Astrocyte of the cerebellum (primary cell): ENCODE measurements at regions not wholly inside any gene's neighbourhood (a gene's known extent, or its start where the extent isn't known, plus 50 kb on each side); places are given as distances from the start of the nearest gene placed in this dataset.

ENCODE experiments used
- DNase-seq: peaks from one replicate; pipeline ENCODE4 v3.0.0-alpha.2; 2011; ENCODE audit warnings: low read depth
- H3K4me3 ChIP-seq: 2 replicates; pipeline ENCODE4 v1.5.1; 2011; ENCODE audit warnings: mild to moderate bottlenecking, low read depth, low read length, moderate library complexity
- in situ Hi-C: cut with HindIII; loops from 2 replicates; pipeline ENCODE4 v1.10.0; 2017; ENCODE audit warnings: low sequenced_read_pairs
- TF ChIP-seq, protein P1 (sequence below): IDR thresholded peaks from 2 replicates; pipeline ENCODE4 v1.5.1; 2012; ENCODE audit warnings: low read length, low read depth, moderate library complexity, mild to moderate bottlenecking; ENCODE audit errors: missing control alignments

DNA sequence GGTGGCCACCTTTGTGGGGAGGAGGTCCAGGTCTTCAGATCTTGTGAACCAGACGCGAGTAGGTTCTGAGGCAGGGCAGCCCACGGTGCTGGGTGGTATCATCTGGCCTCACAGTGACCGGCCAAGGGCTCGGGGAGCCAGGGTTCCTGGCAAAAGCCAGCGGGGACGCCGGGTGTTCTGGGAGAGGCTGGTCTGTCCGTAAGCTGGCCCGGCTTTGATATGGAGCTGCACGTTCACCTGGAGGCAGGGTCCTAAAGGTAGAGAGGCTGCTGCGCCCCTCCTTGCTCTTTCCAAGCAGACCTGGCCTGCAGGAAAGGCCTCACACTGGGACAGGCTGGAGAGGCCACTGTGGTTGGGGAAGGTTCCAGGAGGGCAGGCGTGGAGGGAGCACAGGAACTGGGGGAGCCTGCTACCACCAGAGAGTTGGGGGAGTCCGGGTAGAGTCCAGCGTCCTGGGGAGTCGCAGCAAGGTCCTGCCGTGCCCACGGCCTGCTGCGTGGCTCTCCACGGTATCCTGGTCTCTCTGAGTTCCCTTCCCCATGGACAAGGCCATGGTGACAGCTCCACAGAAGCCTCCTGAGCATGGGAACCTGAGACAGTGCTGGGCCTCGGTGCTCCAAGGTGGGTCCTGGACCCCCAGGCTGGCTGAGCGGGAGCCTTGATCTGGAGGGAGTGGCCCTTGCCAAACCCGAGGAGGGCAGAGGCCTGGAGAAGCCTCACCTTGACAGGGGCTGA lies 452.4 kb upstream of the B3GAT1 start:
- TF ChIP-seq, protein P1, sequence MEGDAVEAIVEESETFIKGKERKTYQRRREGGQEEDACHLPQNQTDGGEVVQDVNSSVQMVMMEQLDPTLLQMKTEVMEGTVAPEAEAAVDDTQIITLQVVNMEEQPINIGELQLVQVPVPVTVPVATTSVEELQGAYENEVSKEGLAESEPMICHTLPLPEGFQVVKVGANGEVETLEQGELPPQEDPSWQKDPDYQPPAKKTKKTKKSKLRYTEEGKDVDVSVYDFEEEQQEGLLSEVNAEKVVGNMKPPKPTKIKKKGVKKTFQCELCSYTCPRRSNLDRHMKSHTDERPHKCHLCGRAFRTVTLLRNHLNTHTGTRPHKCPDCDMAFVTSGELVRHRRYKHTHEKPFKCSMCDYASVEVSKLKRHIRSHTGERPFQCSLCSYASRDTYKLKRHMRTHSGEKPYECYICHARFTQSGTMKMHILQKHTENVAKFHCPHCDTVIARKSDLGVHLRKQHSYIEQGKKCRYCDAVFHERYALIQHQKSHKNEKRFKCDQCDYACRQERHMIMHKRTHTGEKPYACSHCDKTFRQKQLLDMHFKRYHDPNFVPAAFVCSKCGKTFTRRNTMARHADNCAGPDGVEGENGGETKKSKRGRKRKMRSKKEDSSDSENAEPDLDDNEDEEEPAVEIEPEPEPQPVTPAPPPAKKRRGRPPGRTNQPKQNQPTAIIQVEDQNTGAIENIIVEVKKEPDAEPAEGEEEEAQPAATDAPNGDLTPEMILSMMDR: no peak
- no peak overlapping the region for H3K4me3 ChIP-seq
- no peak for DNase-seq
- in situ Hi-C loops: no loop called here

DNA sequence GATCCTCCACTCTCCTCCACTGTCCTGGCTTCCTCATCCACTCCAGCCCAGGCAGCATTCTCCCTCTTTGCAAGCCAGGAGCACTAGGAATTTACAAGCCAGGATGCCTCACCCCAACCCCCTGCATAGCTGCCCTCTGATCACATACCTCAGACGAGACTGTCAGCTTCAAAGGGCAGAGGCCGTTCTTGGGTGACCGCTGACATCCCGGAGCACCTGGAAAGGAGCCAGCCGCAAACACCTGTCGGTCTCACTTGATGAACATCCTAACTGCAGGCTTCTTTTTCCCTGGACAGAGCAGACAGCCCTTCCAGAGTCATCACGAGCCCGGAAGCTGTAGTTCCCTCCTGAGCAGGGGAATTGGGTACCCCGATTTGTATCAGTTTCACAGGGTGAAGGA lies 451.3 kb upstream of the B3GAT1 start:
- in situ Hi-C loops: no loop called here

DNA sequence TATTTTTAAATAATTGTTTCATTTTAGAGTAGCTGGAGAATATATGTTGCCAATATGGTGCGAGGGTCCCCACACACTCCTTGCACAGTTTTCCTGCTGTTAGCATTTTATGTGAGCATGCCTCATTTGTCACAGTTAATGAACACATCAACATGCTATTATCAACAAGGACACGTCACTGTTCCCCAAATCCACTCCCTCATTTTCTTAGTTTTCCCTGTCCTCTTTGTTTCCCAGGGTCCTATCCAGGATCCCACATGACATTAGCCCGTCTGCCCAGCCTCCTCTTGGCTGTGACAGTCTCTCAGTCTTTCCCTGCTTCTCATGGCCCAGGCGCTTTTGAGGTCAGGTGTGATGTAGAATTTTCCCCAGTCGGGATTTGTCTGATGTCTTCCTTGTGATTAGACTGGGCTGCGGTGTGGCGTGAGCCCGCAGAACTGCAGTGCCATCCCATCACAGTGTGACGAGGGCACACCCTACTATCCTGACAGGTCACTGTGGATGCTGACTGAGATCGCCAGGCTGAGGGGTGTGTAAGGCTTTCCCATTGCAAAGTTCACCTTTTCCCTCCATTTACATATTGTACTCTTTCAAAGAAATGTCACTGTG lies 450.6 kb upstream of the B3GAT1 start:
- H3K4me3 ChIP-seq: no peak overlapping the region
- TF ChIP-seq, protein P1: no peak
- DNase-seq: no peak
- in situ Hi-C loops: no loop called here

More for the DNA sequence above, 451.3 kb upstream of the B3GAT1 start:
- TF ChIP-seq, protein P1: no peak
- no peak overlapping the region for H3K4me3 ChIP-seq
- no peak for DNase-seq

DNA sequence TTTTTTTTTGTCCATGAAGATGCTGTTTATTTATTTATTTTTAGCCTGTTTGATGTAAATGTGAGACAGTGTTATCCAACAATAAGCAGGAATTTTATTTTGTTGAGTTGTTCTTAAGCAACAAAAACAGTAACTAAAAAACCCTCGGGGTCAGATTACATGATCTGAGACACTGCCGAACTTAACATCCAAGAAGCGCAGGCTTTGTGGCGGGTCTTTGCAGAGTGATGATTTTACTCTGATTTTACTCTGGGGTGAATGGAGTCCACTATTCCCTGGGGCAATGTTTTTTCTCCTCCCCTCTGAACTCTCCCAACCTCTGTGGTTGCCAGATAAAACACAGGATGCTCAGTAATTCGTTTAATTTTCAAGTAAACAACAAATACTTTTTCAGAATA lies 450.1 kb upstream of the B3GAT1 start:
- in situ Hi-C loops: no loop called here
- no peak overlapping the region for H3K4me3 ChIP-seq

DNA sequence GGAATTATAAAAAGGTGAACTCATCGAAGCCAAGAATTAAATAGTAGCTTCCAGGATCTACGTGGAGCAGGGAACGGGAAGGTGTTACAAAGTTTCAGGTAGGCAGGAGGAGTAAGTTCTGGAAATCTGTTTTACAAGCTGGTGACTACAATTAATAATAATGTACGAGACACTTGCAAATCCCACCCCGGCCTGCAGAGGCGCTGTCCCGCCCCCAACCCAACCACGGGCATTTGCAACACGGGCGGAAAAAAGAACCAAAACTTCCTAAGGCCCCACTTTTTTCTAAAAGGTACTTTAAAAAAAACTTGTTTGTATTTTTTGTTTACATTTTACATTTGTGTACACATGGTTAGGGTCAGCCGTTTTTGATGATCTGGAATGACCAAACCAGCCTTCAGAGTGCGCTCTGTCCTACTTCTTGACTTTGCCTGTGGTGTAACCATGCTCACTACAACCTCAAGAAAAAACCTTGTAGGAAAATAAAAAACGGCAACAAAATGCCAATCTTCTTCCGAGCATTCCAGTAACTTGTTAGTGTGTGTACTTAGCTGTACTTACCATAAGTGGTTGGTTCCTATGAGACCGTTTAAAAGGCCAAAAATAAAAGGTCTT lies 449.6 kb upstream of the B3GAT1 start:
- in situ Hi-C loops: no loop called here
- TF ChIP-seq, protein P1: no peak
- DNase-seq: no peak
- H3K4me3 ChIP-seq: no peak overlapping the region

More for the DNA sequence above, 450.1 kb upstream of the B3GAT1 start:
- TF ChIP-seq, protein P1: no peak
- no peak for DNase-seq

DNA sequence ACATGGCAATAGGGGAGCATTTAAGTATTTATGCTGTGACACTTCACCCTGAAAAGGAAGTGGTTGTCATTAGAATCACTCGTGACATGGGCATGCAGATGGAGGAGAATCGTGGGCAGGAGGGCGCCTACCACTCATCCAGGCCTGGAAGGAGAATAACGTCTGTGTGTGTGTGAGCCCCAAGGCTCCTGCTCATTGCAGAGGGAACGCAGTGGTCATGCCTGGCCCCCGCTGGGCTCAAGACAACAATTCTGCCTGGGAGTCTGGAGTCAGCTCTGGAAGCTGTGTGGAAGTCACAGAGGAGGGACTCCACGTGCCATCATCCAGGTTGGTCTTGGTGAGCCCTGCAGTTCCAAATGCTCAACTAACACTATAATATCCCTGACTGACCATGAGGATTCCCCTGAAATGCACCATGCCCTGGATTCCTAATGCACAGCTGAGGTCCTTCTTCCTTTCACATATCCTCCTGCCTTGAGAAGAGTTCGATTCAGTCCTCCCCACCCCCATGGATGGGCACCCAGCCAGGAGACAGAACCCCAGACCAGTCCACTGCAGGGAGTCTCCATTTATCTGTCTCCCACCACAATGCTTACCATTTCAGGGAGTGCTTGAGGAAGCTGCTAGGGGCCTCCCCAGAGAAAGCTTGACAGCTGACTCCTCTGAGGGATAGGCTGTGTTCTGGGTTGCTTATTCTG lies 446.9 kb upstream of the B3GAT1 start:
- DNase-seq: no peak
- H3K4me3 ChIP-seq: no peak overlapping the region
- in situ Hi-C loops: no loop called here
- TF ChIP-seq, protein P1: no peak
